ENCODE measurements at regions not wholly inside any gene's neighbourhood (a gene's known extent, or its start where the extent isn't known, plus 50 kb on each side); places are given as distances from the start of the nearest gene placed in this dataset.

DNA sequence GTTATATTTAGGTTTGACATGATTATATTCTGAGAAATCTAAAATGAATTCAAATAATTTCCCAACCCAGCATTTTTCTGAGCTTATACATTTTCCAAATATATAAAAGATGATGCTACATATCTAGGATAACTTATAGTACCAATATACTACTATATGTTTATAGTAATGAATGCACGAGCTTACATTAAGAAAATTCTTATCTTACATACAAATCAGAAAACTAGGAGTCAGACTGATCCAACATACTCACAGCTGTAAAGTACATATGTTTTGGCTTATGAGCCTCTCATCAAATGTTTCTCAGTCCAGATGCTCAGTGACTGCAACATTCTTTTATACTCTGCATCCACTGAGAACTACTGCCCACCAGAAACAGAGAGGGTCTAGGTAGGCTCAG is 491.3 kb upstream of the KLF12 start:
- TF ChIP-seq CTCF (IDR thresholded peaks at IDR 0.05; ENCODE audit: insufficient read depth, low read length, poor library complexity, severe bottlenecking) (no peak), EZH2phosphoT487 (conservative IDR thresholded peaks at IDR 0.05; ENCODE audit: low read length) (no peak)

All from SU-DHL-6 (cell line).